ENCODE measurements at regions not wholly inside any gene's neighbourhood (a gene's known extent, or its start where the extent isn't known, plus 50 kb on each side); places are given as distances from the start of the nearest gene placed in this dataset.

- TF ChIP-seq CTCF (IDR thresholded peaks at IDR 0.05; ENCODE audit: low read depth, low read length, poor library complexity, severe bottlenecking) (no peak), EZH2phosphoT487 (IDR thresholded peaks at IDR 0.05; ENCODE audit: borderline replicate concordance, low read length) (no peak)
Observed at GRCh38 chr6:84425971-84426705, 198.7 kb upstream of the CEP162 start.
